SH-SY5Y (cell line): ENCODE measurements at regions not wholly inside any gene's neighbourhood (a gene's known extent, or its start where the extent isn't known, plus 50 kb on each side); places are given as distances from the start of the nearest gene placed in this dataset.

Experiments
- GATA2 ChIP-seq: IDR thresholded peaks from 2 replicates; pipeline ENCODE4 v1.6.1; 2011; ENCODE audit warnings: mild to moderate bottlenecking, low read depth, low read length
- GATA3 ChIP-seq: IDR thresholded peaks from 2 replicates; pipeline ENCODE4 v1.6.1; 2011; ENCODE audit warnings: low read depth, mild to moderate bottlenecking, low read length, moderate library complexity

- TF ChIP-seq GATA2 (no peak), GATA3 (no peak)
Measured at GRCh38 chr2:22261165-22261564, 1123.8 kb upstream of the KLHL29 start.
